HEK293T (cell line): ENCODE measurements at regions not wholly inside any gene's neighbourhood (a gene's known extent, or its start where the extent isn't known, plus 50 kb on each side); places are given as distances from the start of the nearest gene placed in this dataset.

Source experiments
- BHLHE40 ChIP-seq: fragments of 450-650 bp; IDR thresholded peaks from 2 replicates; pipeline ENCODE4 v1.6.1; 2016; ENCODE audit warnings: mild to moderate bottlenecking, moderate library complexity, borderline replicate concordance
- ELF4 ChIP-seq: fragments of 450-650 bp; IDR thresholded peaks from 2 replicates; pipeline ENCODE4 v1.6.1; 2017; ENCODE audit warnings: antibody characterized with exemption
- FOXA1 ChIP-seq: fragments of 450-650 bp; IDR thresholded peaks from 2 replicates; pipeline ENCODE4 v1.6.1; 2016; ENCODE audit warnings: mild to moderate bottlenecking
- FOXK2 ChIP-seq: fragments of 450-650 bp; IDR thresholded peaks from 2 replicates; pipeline ENCODE4 v1.6.1; 2016; ENCODE audit warnings: mild to moderate bottlenecking
- FOXM1 ChIP-seq: fragments of 450-650 bp; IDR thresholded peaks from 2 replicates; pipeline ENCODE4 v1.6.1; 2017; ENCODE audit warnings: mild to moderate bottlenecking, borderline replicate concordance
- HDGF ChIP-seq: fragments of 450-650 bp; IDR thresholded peaks from 2 replicates; pipeline ENCODE4 v1.6.1; 2017; ENCODE audit warnings: antibody characterized with exemption, borderline replicate concordance
- SP1 ChIP-seq: fragments of 450-650 bp; IDR thresholded peaks from 2 replicates; pipeline ENCODE4 v1.6.1; 2017
- TARDBP ChIP-seq: fragments of 450-650 bp; IDR thresholded peaks from 2 replicates; pipeline ENCODE4 v1.6.1; 2016

DNA sequence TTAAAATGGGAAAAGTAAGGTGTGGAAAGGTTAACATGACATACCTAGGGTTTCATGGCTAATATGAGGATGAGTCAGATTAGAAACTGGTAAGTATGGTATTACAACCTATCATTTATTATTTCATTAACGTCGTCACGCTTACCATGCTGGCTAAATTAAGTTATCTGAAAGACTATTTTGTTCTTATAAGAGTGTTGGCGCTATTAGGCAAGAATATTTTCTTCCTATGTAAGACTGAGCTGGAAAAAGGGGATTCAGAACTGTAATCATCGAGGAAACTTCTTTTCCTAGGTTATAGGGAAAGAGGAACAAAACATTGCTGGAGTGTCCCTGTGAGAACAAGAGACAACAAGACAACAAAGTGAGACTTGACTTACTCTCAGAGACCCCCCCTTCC lies 440.8 kb downstream of the KCNJ2 start:
- TF ChIP-seq FOXM1 (no peak), FOXA1 (no peak), HDGF (no peak), FOXK2 (no peak), SP1 (no peak), ELF4 (no peak), TARDBP (no peak), BHLHE40 (no peak)
